WERI-Rb-1 (cell line): ENCODE measurements at regions not wholly inside any gene's neighbourhood (a gene's known extent, or its start where the extent isn't known, plus 50 kb on each side); places are given as distances from the start of the nearest gene placed in this dataset.
"Not testable (repeated sequence)": the region's sequence is repeated elsewhere in the genome, so short reads cannot be mapped to it uniquely, and the experiment has no call there.

Source experiments
- DNase-seq: peaks from one replicate; pipeline ENCODE4 v3.0.0-alpha.2; 2020
- H3K27ac ChIP-seq: fragments of 250-450 bp; sonication (Bioruptor Pico); 2 replicates; pipeline ENCODE4 v1.5.1; 2020; ENCODE audit warnings: mild to moderate bottlenecking, moderate library complexity
- H3K27me3 ChIP-seq: fragments of 250-450 bp; sonication (Bioruptor Pico); 2 replicates; pipeline ENCODE4 v1.5.1; 2021; ENCODE audit warnings: mild to moderate bottlenecking, low read depth, moderate library complexity; ENCODE audit not compliant: insufficient read depth, severe bottlenecking
- H3K36me3 ChIP-seq: fragments of 250-450 bp; sonication (Bioruptor Pico); 2 replicates; pipeline ENCODE4 v1.5.1; 2020; ENCODE audit warnings: mild to moderate bottlenecking, moderate library complexity
- H3K4me3 ChIP-seq: 2 replicates; pipeline ENCODE4 v1.5.1; 2011; ENCODE audit warnings: low read depth, mild to moderate bottlenecking, control low read depth, low read length
- H3K9me3 ChIP-seq: fragments of 250-450 bp; sonication (Bioruptor Pico); 2 replicates; pipeline ENCODE4 v1.5.1; 2021; ENCODE audit warnings: mild to moderate bottlenecking, moderate library complexity; ENCODE audit not compliant: severe bottlenecking
- TF ChIP-seq, protein P1 (sequence below): IDR thresholded peaks from 2 replicates; pipeline ENCODE4 v1.5.1; 2011; ENCODE audit warnings: low read depth, mild to moderate bottlenecking, control low read depth, inconsistent platforms, low read length

DNA sequence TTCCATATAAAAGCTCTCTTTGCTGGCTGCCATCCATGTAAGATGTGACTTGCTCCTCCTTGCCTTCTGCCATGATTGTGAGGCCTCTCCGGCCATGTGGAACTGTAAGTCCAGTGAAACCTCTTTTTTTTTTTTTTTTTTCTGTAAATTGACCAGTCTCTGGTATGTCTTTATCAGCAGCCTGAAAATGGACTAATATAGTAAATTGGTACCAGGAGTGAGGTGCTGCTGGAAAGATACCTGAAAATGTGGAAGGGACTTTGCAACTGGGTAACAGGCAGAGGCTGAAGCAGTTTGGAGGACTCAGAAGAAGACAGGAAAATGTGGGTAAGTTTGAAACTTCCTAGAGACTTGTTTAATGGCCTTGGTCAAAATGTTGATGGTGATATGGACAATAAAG, 124.3 kb upstream of the AADAT start:
- Histone ChIP-seq H3K9me3 (peaks cover 5% of the 10 kb centered on the region), H3K27me3 (no peaks in the 10 kb centered on the region), H3K36me3 (no peaks in the 10 kb centered on the region), H3K27ac (no peak overlapping the region), H3K4me3 (no peak overlapping the region)
- DNase-seq, result no peak
- TF ChIP-seq, protein P1, sequence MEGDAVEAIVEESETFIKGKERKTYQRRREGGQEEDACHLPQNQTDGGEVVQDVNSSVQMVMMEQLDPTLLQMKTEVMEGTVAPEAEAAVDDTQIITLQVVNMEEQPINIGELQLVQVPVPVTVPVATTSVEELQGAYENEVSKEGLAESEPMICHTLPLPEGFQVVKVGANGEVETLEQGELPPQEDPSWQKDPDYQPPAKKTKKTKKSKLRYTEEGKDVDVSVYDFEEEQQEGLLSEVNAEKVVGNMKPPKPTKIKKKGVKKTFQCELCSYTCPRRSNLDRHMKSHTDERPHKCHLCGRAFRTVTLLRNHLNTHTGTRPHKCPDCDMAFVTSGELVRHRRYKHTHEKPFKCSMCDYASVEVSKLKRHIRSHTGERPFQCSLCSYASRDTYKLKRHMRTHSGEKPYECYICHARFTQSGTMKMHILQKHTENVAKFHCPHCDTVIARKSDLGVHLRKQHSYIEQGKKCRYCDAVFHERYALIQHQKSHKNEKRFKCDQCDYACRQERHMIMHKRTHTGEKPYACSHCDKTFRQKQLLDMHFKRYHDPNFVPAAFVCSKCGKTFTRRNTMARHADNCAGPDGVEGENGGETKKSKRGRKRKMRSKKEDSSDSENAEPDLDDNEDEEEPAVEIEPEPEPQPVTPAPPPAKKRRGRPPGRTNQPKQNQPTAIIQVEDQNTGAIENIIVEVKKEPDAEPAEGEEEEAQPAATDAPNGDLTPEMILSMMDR, result no peak

DNA sequence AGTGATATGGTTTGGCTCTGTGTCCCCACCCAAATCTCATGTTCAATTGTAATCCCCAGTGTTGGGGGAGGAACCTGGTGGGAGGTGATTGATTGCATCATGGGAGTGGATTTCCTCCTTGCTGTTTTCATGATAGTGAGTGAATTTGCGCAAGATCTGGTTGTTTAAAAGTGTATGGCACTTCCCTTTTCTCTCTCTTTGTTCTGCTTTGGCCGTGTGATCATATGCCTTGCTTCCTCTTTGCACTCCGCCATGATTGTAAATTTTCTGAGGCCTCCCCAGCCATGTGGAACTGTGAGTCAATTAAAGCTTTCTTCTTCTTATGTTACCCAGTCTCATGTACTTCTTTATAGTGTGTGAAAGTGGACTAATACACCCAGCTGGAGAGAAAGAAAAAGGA, 113.0 kb upstream of the AADAT start:
- no peaks in the 10 kb centered on the region for H3K27me3 ChIP-seq
- H3K4me3 ChIP-seq, result no peak overlapping the region
- DNase-seq, result no peak
- H3K27ac ChIP-seq, result no peak overlapping the region
- H3K36me3 ChIP-seq, result no peaks in the 10 kb centered on the region
- peaks cover 2% of the 10 kb centered on the region for H3K9me3 ChIP-seq
- TF ChIP-seq, protein P1, result no peak

DNA sequence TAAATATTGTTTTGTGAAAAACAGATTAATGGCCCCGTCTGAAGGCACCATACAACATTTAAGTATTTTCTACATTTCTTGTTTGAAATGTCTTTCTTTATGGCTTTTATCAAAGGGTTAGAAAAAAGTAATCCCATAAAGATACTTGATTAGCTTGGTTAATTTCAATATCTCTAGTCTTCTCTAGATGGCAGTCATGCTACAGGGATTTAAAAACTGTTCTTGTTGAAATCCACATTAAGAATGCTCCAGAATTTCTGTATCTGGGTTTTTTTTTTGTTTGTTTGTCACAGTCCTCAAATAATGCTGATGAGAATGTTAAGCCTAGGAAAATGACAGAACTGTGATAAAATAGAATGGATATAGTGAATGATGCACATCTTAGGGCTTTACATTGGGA, 109.0 kb upstream of the AADAT start:
- no peak for DNase-seq
- no peak overlapping the region for H3K27ac ChIP-seq

DNA sequence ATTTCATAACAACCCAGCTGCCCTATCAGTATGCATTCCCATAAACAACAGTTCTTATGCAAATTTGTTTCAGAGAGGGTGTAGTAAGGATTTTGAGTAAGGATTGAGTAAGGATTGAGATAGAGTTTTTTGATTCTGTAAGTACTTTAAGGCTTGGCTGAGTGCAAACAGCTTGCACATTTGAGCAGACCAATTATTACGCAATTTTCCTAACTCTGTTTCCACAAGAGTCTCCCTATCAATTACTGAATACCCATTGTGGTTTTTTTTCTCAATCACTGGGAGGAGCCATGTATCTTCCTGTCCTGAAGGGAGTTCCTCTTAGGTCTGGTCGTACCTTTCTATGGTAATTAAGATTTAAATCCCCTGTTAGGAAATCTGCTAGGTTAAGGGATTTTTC, 105.0 kb upstream of the AADAT start:
- not testable (repeated sequence) for H3K36me3 ChIP-seq, H3K4me3 ChIP-seq, DNase-seq, H3K27me3 ChIP-seq, H3K9me3 ChIP-seq, H3K27ac ChIP-seq

More for the DNA sequence above, 109.0 kb upstream of the AADAT start:
- H3K9me3 ChIP-seq, result peaks cover 2% of the 10 kb centered on the region
- no peaks in the 10 kb centered on the region for H3K27me3 ChIP-seq
- no peaks in the 10 kb centered on the region for H3K36me3 ChIP-seq
- no peak overlapping the region for H3K4me3 ChIP-seq
- TF ChIP-seq, protein P1, result no peak

DNA sequence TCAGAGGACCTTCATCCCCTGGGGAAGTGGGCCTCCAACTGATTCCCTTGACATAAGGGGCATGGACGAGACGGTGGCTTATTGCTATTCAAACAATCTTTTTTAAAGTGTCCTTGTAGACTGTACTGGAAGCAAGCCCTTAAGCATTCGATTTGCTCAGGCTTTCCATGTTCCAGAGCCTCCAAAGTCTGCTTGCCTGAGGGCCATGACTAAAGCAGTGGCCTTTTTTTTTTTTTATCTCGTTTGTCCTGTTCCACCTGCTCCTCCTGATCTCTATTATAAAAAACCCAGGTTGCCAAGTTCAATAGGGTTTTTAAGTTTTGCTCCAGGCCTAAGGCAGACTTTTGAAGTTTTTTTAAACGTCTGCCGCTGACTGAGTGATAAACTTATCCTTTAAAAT, 103.7 kb upstream of the AADAT start:
- Histone ChIP-seq H3K36me3 (no peaks in the 10 kb centered on the region), H3K27ac (no peak overlapping the region), H3K4me3 (no peak overlapping the region), H3K27me3 (no peaks in the 10 kb centered on the region), H3K9me3 (no peaks in the 10 kb centered on the region)
- DNase-seq, result no peak
- TF ChIP-seq, protein P1, result no peak

DNA sequence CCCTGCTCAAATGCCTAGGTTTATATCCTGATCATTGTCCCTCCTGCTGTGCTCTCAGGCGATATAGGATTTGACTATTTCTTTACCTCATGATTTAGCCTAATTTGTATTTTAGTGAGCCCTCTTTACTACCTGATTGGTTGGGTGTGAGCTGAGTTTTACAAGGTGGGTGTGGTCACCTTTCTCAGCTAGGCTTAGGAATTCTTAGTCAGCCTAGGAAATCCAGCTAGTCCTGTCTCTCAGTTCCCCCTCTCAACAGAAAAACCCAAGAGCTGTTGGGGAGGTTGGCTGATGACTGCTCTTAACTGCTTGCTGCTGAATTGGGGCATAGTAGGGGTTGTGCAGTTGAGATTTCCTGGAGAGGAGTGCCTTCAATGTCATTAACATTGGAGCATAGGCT, 100.5 kb upstream of the AADAT start:
- TF ChIP-seq, protein P1, result no peak
- DNase-seq, result no peak
- H3K27me3 ChIP-seq, result no peaks in the 10 kb centered on the region
- no peak overlapping the region for H3K27ac ChIP-seq
- H3K9me3 ChIP-seq, result no peaks in the 10 kb centered on the region
- H3K4me3 ChIP-seq, result no peak overlapping the region
- H3K36me3 ChIP-seq, result no peaks in the 10 kb centered on the region
